ENCODE measurements at regions not wholly inside any gene's neighbourhood (a gene's known extent, or its start where the extent isn't known, plus 50 kb on each side); places are given as distances from the start of the nearest gene placed in this dataset.

- TF ChIP-seq EZH2 (IDR thresholded peaks at IDR 0.05), result no peak
- TF ChIP-seq POLR2AphosphoS5 (IDR thresholded peaks at IDR 0.05; ENCODE audit: borderline replicate concordance, low read depth, low read length), result no peak
- no peak for TF ChIP-seq FOXP2 (optimal IDR thresholded peaks at IDR 0.05; ENCODE audit: control extremely low read depth, extremely low read length, insufficient read depth)
- H3K36me3 ChIP-seq (ENCODE audit: insufficient read depth, low read length), result no peaks in the 10 kb centered on the region
- no peak for DNase-seq (ENCODE audit: low read depth, low spot score)
- no peak overlapping the region for H3K4me3 ChIP-seq
- no peak overlapping the region for H3K9ac ChIP-seq (ENCODE audit: insufficient read length)
- H3K27ac ChIP-seq, result no peak overlapping the region
- H3K9me3 ChIP-seq (ENCODE audit: low read depth, low read length), result no peaks in the 10 kb centered on the region
Measured at GRCh38 chr1:102640872-102641271, 467.4 kb downstream of the COL11A1 start.

GRCh38 chr1:102640312-102640711 lies 468.0 kb downstream of the COL11A1 start:
- no peaks in the 10 kb centered on the region for H3K9me3 ChIP-seq (ENCODE audit: low read depth, low read length)
- no peak for TF ChIP-seq POLR2AphosphoS5 (IDR thresholded peaks at IDR 0.05; ENCODE audit: borderline replicate concordance, low read depth, low read length)
- TF ChIP-seq FOXP2 (optimal IDR thresholded peaks at IDR 0.05; ENCODE audit: control extremely low read depth, extremely low read length, insufficient read depth), result no peak
- TF ChIP-seq EZH2 (IDR thresholded peaks at IDR 0.05), result no peak
- H3K36me3 ChIP-seq (ENCODE audit: insufficient read depth, low read length), result no peaks in the 10 kb centered on the region
- no peak overlapping the region for H3K27ac ChIP-seq
- no peak for DNase-seq (ENCODE audit: low read depth, low spot score)
- H3K4me3 ChIP-seq, result no peak overlapping the region
- H3K9ac ChIP-seq (ENCODE audit: insufficient read length), result no peak overlapping the region

GRCh38 chr1:102631691-102632090 lies 476.6 kb downstream of the COL11A1 start:
- no peaks in the 10 kb centered on the region for H3K9me3 ChIP-seq (ENCODE audit: low read depth, low read length)
- no peak overlapping the region for H3K4me3 ChIP-seq
- DNase-seq (ENCODE audit: low read depth, low spot score), result no peak
- TF ChIP-seq POLR2AphosphoS5 (IDR thresholded peaks at IDR 0.05; ENCODE audit: borderline replicate concordance, low read depth, low read length) (no peak), FOXP2 (optimal IDR thresholded peaks at IDR 0.05; ENCODE audit: control extremely low read depth, extremely low read length, insufficient read depth) (no peak), EZH2 (IDR thresholded peaks at IDR 0.05) (no peak)
- H3K36me3 ChIP-seq (ENCODE audit: insufficient read depth, low read length), result no peaks in the 10 kb centered on the region
- H3K9ac ChIP-seq (ENCODE audit: insufficient read length), result no peak overlapping the region
- no peak overlapping the region for H3K27ac ChIP-seq

GRCh38 chr1:102630041-102630440 lies 478.3 kb downstream of the COL11A1 start:
- H3K36me3 ChIP-seq (ENCODE audit: insufficient read depth, low read length), result no peaks in the 10 kb centered on the region
- TF ChIP-seq POLR2AphosphoS5 (IDR thresholded peaks at IDR 0.05; ENCODE audit: borderline replicate concordance, low read depth, low read length), result no peak
- TF ChIP-seq EZH2 (IDR thresholded peaks at IDR 0.05), result no peak
- TF ChIP-seq FOXP2 (optimal IDR thresholded peaks at IDR 0.05; ENCODE audit: control extremely low read depth, extremely low read length, insufficient read depth), result no peak

GRCh38 chr1:102628109-102628613 lies 480.2 kb downstream of the COL11A1 start:
- no peak for DNase-seq (ENCODE audit: low read depth, low spot score)

More at GRCh38 chr1:102630041-102630440, 478.3 kb downstream of the COL11A1 start:
- no peaks in the 10 kb centered on the region for H3K9me3 ChIP-seq (ENCODE audit: low read depth, low read length)
- H3K9ac ChIP-seq (ENCODE audit: insufficient read length), result no peak overlapping the region
- H3K27ac ChIP-seq, result no peak overlapping the region
- no peak overlapping the region for H3K4me3 ChIP-seq
- DNase-seq (ENCODE audit: low read depth, low spot score), result no peak

GRCh38 chr1:102627145-102627544 lies 481.2 kb downstream of the COL11A1 start:
- TF ChIP-seq EZH2 (IDR thresholded peaks at IDR 0.05) (no peak), POLR2AphosphoS5 (IDR thresholded peaks at IDR 0.05; ENCODE audit: borderline replicate concordance, low read depth, low read length) (no peak), FOXP2 (optimal IDR thresholded peaks at IDR 0.05; ENCODE audit: control extremely low read depth, extremely low read length, insufficient read depth) (no peak)
- H3K36me3 ChIP-seq (ENCODE audit: insufficient read depth, low read length), result no peaks in the 10 kb centered on the region
- no peak overlapping the region for H3K27ac ChIP-seq
- H3K9me3 ChIP-seq (ENCODE audit: low read depth, low read length), result no peaks in the 10 kb centered on the region
- H3K4me3 ChIP-seq, result no peak overlapping the region
- no peak overlapping the region for H3K9ac ChIP-seq (ENCODE audit: insufficient read length)
- DNase-seq (ENCODE audit: low read depth, low spot score), result no peak

More at GRCh38 chr1:102628109-102628613, 480.2 kb downstream of the COL11A1 start:
- Histone ChIP-seq H3K9ac (ENCODE audit: insufficient read length) (peak overlapping the region; percentile 27), H3K9me3 (ENCODE audit: low read depth, low read length) (no peaks in the 10 kb centered on the region), H3K36me3 (ENCODE audit: insufficient read depth, low read length) (no peaks in the 10 kb centered on the region), H3K27ac (peak overlapping the region; percentile 4; the same call in 1 of the 2 replicates), H3K4me3 (peak overlapping the region; percentile 56)
- TF ChIP-seq POLR2AphosphoS5 (IDR thresholded peaks at IDR 0.05; ENCODE audit: borderline replicate concordance, low read depth, low read length) (no peak), FOXP2 (optimal IDR thresholded peaks at IDR 0.05; ENCODE audit: control extremely low read depth, extremely low read length, insufficient read depth) (no peak), EZH2 (IDR thresholded peaks at IDR 0.05) (no peak)

- TF ChIP-seq POLR2AphosphoS5 (IDR thresholded peaks at IDR 0.05; ENCODE audit: borderline replicate concordance, low read depth, low read length) (no peak), EZH2 (IDR thresholded peaks at IDR 0.05) (no peak), FOXP2 (optimal IDR thresholded peaks at IDR 0.05; ENCODE audit: control extremely low read depth, extremely low read length, insufficient read depth) (no peak)
- DNase-seq (ENCODE audit: low read depth, low spot score), result no peak
- Histone ChIP-seq H3K36me3 (ENCODE audit: insufficient read depth, low read length) (no peaks in the 10 kb centered on the region), H3K9ac (ENCODE audit: insufficient read length) (no peak overlapping the region), H3K9me3 (ENCODE audit: low read depth, low read length) (no peaks in the 10 kb centered on the region), H3K4me3 (no peak overlapping the region), H3K27ac (no peak overlapping the region)
Measured at GRCh38 chr1:102615896-102616295, 492.4 kb downstream of the COL11A1 start.

GRCh38 chr1:102595106-102595505 lies 513.2 kb downstream of the COL11A1 start:
- Histone ChIP-seq H3K4me3 (no peak overlapping the region), H3K9me3 (ENCODE audit: low read depth, low read length) (no peaks in the 10 kb centered on the region), H3K9ac (ENCODE audit: insufficient read length) (no peak overlapping the region), H3K36me3 (ENCODE audit: insufficient read depth, low read length) (no peaks in the 10 kb centered on the region), H3K27ac (no peak overlapping the region)
- no peak for DNase-seq (ENCODE audit: low read depth, low spot score)
- TF ChIP-seq EZH2 (IDR thresholded peaks at IDR 0.05), result no peak
- TF ChIP-seq FOXP2 (optimal IDR thresholded peaks at IDR 0.05; ENCODE audit: control extremely low read depth, extremely low read length, insufficient read depth), result no peak
- no peak for TF ChIP-seq POLR2AphosphoS5 (IDR thresholded peaks at IDR 0.05; ENCODE audit: borderline replicate concordance, low read depth, low read length)

- H3K36me3 ChIP-seq (ENCODE audit: insufficient read depth, low read length), result no peaks in the 10 kb centered on the region
- no peak for TF ChIP-seq FOXP2 (optimal IDR thresholded peaks at IDR 0.05; ENCODE audit: control extremely low read depth, extremely low read length, insufficient read depth)
- no peak for TF ChIP-seq POLR2AphosphoS5 (IDR thresholded peaks at IDR 0.05; ENCODE audit: borderline replicate concordance, low read depth, low read length)
- TF ChIP-seq EZH2 (IDR thresholded peaks at IDR 0.05), result no peak
- no peak overlapping the region for H3K9ac ChIP-seq (ENCODE audit: insufficient read length)
- no peak for DNase-seq (ENCODE audit: low read depth, low spot score)
- no peak overlapping the region for H3K27ac ChIP-seq
- H3K9me3 ChIP-seq (ENCODE audit: low read depth, low read length), result no peaks in the 10 kb centered on the region
- H3K4me3 ChIP-seq, result no peak overlapping the region
Measured at GRCh38 chr1:102593276-102593675, 515.0 kb downstream of the COL11A1 start.
